HCT116 (cell line): ENCODE measurements at regions not wholly inside any gene's neighbourhood (a gene's known extent, or its start where the extent isn't known, plus 50 kb on each side); places are given as distances from the start of the nearest gene placed in this dataset.

Experiments used
- EGR1 ChIP-seq: IDR thresholded peaks from 2 replicates; pipeline ENCODE4 v1.6.1; 2012; ENCODE audit warnings: low read depth
- EZH2phosphoT487 ChIP-seq: fragments of 200-600 bp; IDR thresholded peaks from 2 replicates; pipeline ENCODE4 v1.6.1; 2018; ENCODE audit warnings: antibody characterized with exemption, borderline replicate concordance
- POLR2A ChIP-seq: IDR thresholded peaks from 2 replicates; pipeline ENCODE4 v1.7.0; 2011; ENCODE audit warnings: borderline replicate concordance; ENCODE audit not compliant: insufficient read depth, insufficient read length; ENCODE audit errors: extremely low read depth
- POLR2AphosphoS5 ChIP-seq: IDR thresholded peaks from 2 replicates; pipeline ENCODE4 v1.6.1; 2011; ENCODE audit warnings: mild to moderate bottlenecking, low read depth, low read length, moderate library complexity
- RAD21 ChIP-seq: IDR thresholded peaks from 2 replicates; pipeline ENCODE4 v1.6.1; 2012; ENCODE audit warnings: low read depth, mild to moderate bottlenecking
- SIN3A ChIP-seq: IDR thresholded peaks from 2 replicates; pipeline ENCODE4 v1.6.1; 2012; ENCODE audit warnings: low read depth
- SRF ChIP-seq: IDR thresholded peaks from 2 replicates; pipeline ENCODE4 v1.6.1; 2012; ENCODE audit warnings: low read depth
- TCF7L2 ChIP-seq: IDR thresholded peaks from 2 replicates; pipeline ENCODE4 v1.7.0; 2011; ENCODE audit warnings: borderline replicate concordance, inconsistent platforms; ENCODE audit not compliant: insufficient read depth, insufficient read length; ENCODE audit errors: extremely low read depth
- YY1 ChIP-seq: IDR thresholded peaks from 2 replicates; pipeline ENCODE4 v1.6.1; 2011; ENCODE audit warnings: low read length, low read depth, moderate library complexity, mild to moderate bottlenecking; ENCODE audit not compliant: insufficient replicate concordance; ENCODE audit errors: extremely low read depth
- TF ChIP-seq, protein P1 (sequence below), 3 experiments: fragments of 200-600 bp in 1 of 3; sonication (generic) in 1 of 3; IDR thresholded peaks in 2 of 3; conservative IDR thresholded peaks in 1 of 3; 2 replicates each; pipeline ENCODE4 v1.5.1; 2012 to 2017; ENCODE audit warnings: low read depth in 2 of 3, low read length in 2 of 3, antibody characterized with exemption in 1 of 3, borderline replicate concordance in 1 of 3, control low read depth in 1 of 3, mild to moderate bottlenecking in 1 of 3, mixed read lengths in 1 of 3, mixed run types in 1 of 3, moderate library complexity in 1 of 3; ENCODE audit not compliant: insufficient read depth in 1 of 3
- TF ChIP-seq, protein P2 (sequence below): IDR thresholded peaks from 2 replicates; pipeline ENCODE4 v1.6.1; 2012; ENCODE audit warnings: low read depth

DNA sequence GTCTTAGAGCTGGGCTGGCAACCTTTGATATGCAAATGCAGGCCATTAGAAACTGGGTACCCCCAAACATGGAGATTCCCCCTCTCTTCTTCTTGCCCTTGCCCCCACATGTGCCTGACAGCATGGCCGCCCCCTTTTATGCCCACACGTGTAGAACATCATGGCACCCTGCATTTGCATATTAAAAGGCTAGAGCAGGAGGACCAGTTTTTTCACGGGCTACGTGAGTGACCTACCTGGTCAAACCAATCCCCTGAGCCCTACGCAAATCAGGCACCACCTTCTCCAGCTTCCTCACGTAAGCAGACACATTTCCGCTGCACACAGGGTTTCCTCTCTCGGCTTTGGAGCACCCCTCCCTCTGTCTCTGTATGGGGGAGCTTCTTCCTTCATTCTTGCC is 110.9 kb upstream of the COPS8 start:
- TF ChIP-seq POLR2A (no peak), YY1 (no peak), SIN3A (no peak), RAD21 (no peak), SRF (no peak), TCF7L2 (no peak), EZH2phosphoT487 (no peak), POLR2AphosphoS5 (no peak), EGR1 (no peak)
- TF ChIP-seq, protein P1, sequence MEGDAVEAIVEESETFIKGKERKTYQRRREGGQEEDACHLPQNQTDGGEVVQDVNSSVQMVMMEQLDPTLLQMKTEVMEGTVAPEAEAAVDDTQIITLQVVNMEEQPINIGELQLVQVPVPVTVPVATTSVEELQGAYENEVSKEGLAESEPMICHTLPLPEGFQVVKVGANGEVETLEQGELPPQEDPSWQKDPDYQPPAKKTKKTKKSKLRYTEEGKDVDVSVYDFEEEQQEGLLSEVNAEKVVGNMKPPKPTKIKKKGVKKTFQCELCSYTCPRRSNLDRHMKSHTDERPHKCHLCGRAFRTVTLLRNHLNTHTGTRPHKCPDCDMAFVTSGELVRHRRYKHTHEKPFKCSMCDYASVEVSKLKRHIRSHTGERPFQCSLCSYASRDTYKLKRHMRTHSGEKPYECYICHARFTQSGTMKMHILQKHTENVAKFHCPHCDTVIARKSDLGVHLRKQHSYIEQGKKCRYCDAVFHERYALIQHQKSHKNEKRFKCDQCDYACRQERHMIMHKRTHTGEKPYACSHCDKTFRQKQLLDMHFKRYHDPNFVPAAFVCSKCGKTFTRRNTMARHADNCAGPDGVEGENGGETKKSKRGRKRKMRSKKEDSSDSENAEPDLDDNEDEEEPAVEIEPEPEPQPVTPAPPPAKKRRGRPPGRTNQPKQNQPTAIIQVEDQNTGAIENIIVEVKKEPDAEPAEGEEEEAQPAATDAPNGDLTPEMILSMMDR (IDR thresholded peaks at IDR 0.05 in 2 of 3, conservative IDR thresholded peaks at IDR 0.05 in 1 of 3; ENCODE audit: borderline replicate concordance in 1 of 3, insufficient read depth in 1 of 3, low read depth in 2 of 3, low read length in 2 of 3) = no peak
- TF ChIP-seq, protein P2, sequence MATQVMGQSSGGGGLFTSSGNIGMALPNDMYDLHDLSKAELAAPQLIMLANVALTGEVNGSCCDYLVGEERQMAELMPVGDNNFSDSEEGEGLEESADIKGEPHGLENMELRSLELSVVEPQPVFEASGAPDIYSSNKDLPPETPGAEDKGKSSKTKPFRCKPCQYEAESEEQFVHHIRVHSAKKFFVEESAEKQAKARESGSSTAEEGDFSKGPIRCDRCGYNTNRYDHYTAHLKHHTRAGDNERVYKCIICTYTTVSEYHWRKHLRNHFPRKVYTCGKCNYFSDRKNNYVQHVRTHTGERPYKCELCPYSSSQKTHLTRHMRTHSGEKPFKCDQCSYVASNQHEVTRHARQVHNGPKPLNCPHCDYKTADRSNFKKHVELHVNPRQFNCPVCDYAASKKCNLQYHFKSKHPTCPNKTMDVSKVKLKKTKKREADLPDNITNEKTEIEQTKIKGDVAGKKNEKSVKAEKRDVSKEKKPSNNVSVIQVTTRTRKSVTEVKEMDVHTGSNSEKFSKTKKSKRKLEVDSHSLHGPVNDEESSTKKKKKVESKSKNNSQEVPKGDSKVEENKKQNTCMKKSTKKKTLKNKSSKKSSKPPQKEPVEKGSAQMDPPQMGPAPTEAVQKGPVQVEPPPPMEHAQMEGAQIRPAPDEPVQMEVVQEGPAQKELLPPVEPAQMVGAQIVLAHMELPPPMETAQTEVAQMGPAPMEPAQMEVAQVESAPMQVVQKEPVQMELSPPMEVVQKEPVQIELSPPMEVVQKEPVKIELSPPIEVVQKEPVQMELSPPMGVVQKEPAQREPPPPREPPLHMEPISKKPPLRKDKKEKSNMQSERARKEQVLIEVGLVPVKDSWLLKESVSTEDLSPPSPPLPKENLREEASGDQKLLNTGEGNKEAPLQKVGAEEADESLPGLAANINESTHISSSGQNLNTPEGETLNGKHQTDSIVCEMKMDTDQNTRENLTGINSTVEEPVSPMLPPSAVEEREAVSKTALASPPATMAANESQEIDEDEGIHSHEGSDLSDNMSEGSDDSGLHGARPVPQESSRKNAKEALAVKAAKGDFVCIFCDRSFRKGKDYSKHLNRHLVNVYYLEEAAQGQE = no peak
